H1 (cell line): ENCODE measurements at regions not wholly inside any gene's neighbourhood (a gene's known extent, or its start where the extent isn't known, plus 50 kb on each side); places are given as distances from the start of the nearest gene placed in this dataset.
"Not testable (repeated sequence)": the region's sequence is repeated elsewhere in the genome, so short reads cannot be mapped to it uniquely, and the experiment has no call there.

Experiments used
- CTCF ChIA-PET: fragments of 300-600 bp; sonication (Branson Sonifier 250); formaldehyde crosslinking; loops from one replicate; lab custom pipeline; 2021; ENCODE audit not compliant: partially characterized antibody; lab: Charles Lee
- POLR2A ChIA-PET: fragments of 300-600 bp; sonication (Branson Sonifier 250); formaldehyde crosslinking; loops from one replicate; lab custom pipeline; 2021; ENCODE audit warnings: inconsistent platforms; ENCODE audit not compliant: partially characterized antibody; lab: Charles Lee
- DNase-seq, 2 experiments: peaks; one replicate each; pipeline versions ENCODE4 v3.0.0 to v3.0.0-alpha.2; 2010 to 2022; ENCODE audit warnings: low spot score in 2 of 2, low read depth in 1 of 2, mixed read lengths in 1 of 2
- FAIRE-seq: peaks from 2 replicates; lab custom pipeline; 2011; peaks lifted over from hg19 to GRCh38; lab: Jason Lieb, UNC
- H2AFZ ChIP-seq: 2 replicates; pipeline ENCODE4 v1.8.1; 2012; ENCODE audit warnings: low read length, inconsistent platforms
- H2AK5ac ChIP-seq: 2 replicates; pipeline ENCODE4 v1.6.1; 2013; ENCODE audit warnings: low read depth, low read length
- H2BK120ac ChIP-seq: replicated peaks from 2 replicates; pipeline ENCODE3; 2013; ENCODE audit warnings: low read depth, low read length, inconsistent platforms
- H2BK12ac ChIP-seq: 2 replicates; pipeline ENCODE4 v1.6.1; 2013; ENCODE audit warnings: low read depth, low read length
- H2BK15ac ChIP-seq: 2 replicates; pipeline ENCODE4 v1.6.1; 2013; ENCODE audit warnings: low read length
- H2BK20ac ChIP-seq: 2 replicates; pipeline ENCODE4 v1.6.1; 2013; ENCODE audit warnings: low read length
- H2BK5ac ChIP-seq: 2 replicates; pipeline ENCODE4 v1.6.1; 2013; ENCODE audit warnings: low read depth, low read length
- H3K14ac ChIP-seq: 2 replicates; pipeline ENCODE4 v1.6.1; 2013; ENCODE audit warnings: inconsistent platforms; ENCODE audit not compliant: insufficient read length
- H3K18ac ChIP-seq: 2 replicates; pipeline ENCODE4 v1.6.1; 2013; ENCODE audit warnings: low read length; ENCODE audit errors: extremely low read depth
- H3K23ac ChIP-seq: 2 replicates; pipeline ENCODE4 v1.6.1; 2013; ENCODE audit warnings: inconsistent platforms; ENCODE audit not compliant: insufficient read length
- H3K23me2 ChIP-seq: 2 replicates; pipeline ENCODE4 v1.6.1; 2013; ENCODE audit warnings: low read depth, low read length
- H3K27ac ChIP-seq: 2 replicates; pipeline ENCODE4 v1.6.1; 2011; ENCODE audit warnings: low read depth, low read length, inconsistent platforms
- H3K27me3 ChIP-seq, 4 experiments: replicated peaks in 1 of 4; 1 replicate in 1 of 4; 2 replicates in 3 of 4; pipeline versions ENCODE4 v1.6.1 to v1.8.1; 2011 to 2013; ENCODE audit warnings: low read length in 3 of 4, mild to moderate bottlenecking in 3 of 4, inconsistent platforms in 2 of 4, mixed read lengths in 2 of 4, moderate library complexity in 1 of 4; ENCODE audit not compliant: control insufficient read depth in 3 of 4, insufficient read depth in 3 of 4; ENCODE audit errors: extremely low read depth in 1 of 4
- H3K36me3 ChIP-seq, 4 experiments: 2 replicates each; pipeline versions ENCODE4 v1.6.1 to v1.8.1; 2011 to 2013; ENCODE audit warnings: mild to moderate bottlenecking in 4 of 4, low read length in 3 of 4, moderate library complexity in 2 of 4, control low read depth in 1 of 4, inconsistent platforms in 1 of 4; ENCODE audit not compliant: insufficient read depth in 4 of 4, control insufficient read depth in 2 of 4
- H3K4ac ChIP-seq: replicated peaks from 2 replicates; pipeline ENCODE3; 2013; ENCODE audit warnings: low read length, low read depth, mixed read lengths, inconsistent platforms; ENCODE audit not compliant: insufficient read length
- H3K4me1 ChIP-seq, 4 experiments: replicated peaks in 1 of 4; 1 replicate in 1 of 4; 2 replicates in 3 of 4; pipeline versions ENCODE4 v1.6.1 to v1.8.1; 2011 to 2013; ENCODE audit warnings: low read length in 3 of 4, inconsistent platforms in 2 of 4, mixed read lengths in 1 of 4; ENCODE audit not compliant: insufficient read depth in 4 of 4, control insufficient read depth in 3 of 4
- H3K4me2 ChIP-seq, 2 experiments: 2 replicates each; pipeline versions ENCODE4 v1.6.1 to v1.8.1; 2011 to 2013; ENCODE audit warnings: low read depth in 2 of 2, low read length in 2 of 2, control low read depth in 1 of 2, inconsistent platforms in 1 of 2, mild to moderate bottlenecking in 1 of 2; ENCODE audit not compliant: insufficient read depth in 1 of 2
- H3K4me3 ChIP-seq, 4 experiments: fragments of 200-600, 300-600 bp in 1 of 4; sonication (generic), shearing (Covaris generic), sonication (Bioruptor Twin) in 1 of 4; 2 replicates each; pipeline versions ENCODE4 v1.5.1 to v1.8.1; 2011 to 2016; ENCODE audit warnings: low read length in 4 of 4, low read depth in 3 of 4, control low read depth in 2 of 4, inconsistent platforms in 2 of 4, mild to moderate bottlenecking in 2 of 4, mixed read lengths in 1 of 4, moderate library complexity in 1 of 4; ENCODE audit not compliant: insufficient read depth in 2 of 4; ENCODE audit errors: extremely low read depth in 1 of 4
- H3K56ac ChIP-seq: replicated peaks from 2 replicates; pipeline ENCODE3; 2013; ENCODE audit warnings: low read depth, mild to moderate bottlenecking, mixed read lengths, low read length, inconsistent platforms; ENCODE audit not compliant: insufficient read length
- H3K79me1 ChIP-seq: 2 replicates; pipeline ENCODE4 v1.6.1; 2013; ENCODE audit warnings: low read depth, low read length, control low read depth
- H3K79me2 ChIP-seq, 2 experiments: 2 replicates each; pipeline versions ENCODE4 v1.6.1 to v1.8.1; 2012 to 2013; ENCODE audit warnings: low read length in 2 of 2, mild to moderate bottlenecking in 2 of 2, inconsistent platforms in 1 of 2; ENCODE audit not compliant: insufficient read depth in 2 of 2, control insufficient read depth in 1 of 2
- H3K9ac ChIP-seq, 4 experiments: replicated peaks in 1 of 4; 1 replicate in 1 of 4; 2 replicates in 3 of 4; pipeline versions ENCODE4 v1.6.1 to v1.8.1; 2011 to 2013; ENCODE audit warnings: low read depth in 3 of 4, low read length in 3 of 4, control low read depth in 2 of 4, mild to moderate bottlenecking in 2 of 4, moderate library complexity in 2 of 4, inconsistent platforms in 1 of 4; ENCODE audit errors: extremely low read depth in 1 of 4
- H3K9me3 ChIP-seq, 2 experiments: 2 replicates each; pipeline versions ENCODE4 v1.6.1 to v1.8.1; 2012 to 2013; ENCODE audit warnings: mild to moderate bottlenecking in 2 of 2, moderate library complexity in 2 of 2, control low read depth in 1 of 2, inconsistent platforms in 1 of 2, low read depth in 1 of 2, low read length in 1 of 2, mixed read lengths in 1 of 2; ENCODE audit not compliant: insufficient read depth in 2 of 2
- H4K20me1 ChIP-seq, 2 experiments: replicated peaks in 1 of 2; 2 replicates each; pipeline versions ENCODE3 to v1.8.1; 2011 to 2013; ENCODE audit warnings: inconsistent platforms in 2 of 2, low read length in 2 of 2, mild to moderate bottlenecking in 1 of 2; ENCODE audit not compliant: insufficient read depth in 2 of 2, control insufficient read depth in 1 of 2
- H4K5ac ChIP-seq: 2 replicates; pipeline ENCODE4 v1.6.1; 2013; ENCODE audit warnings: low read length, low read depth, mixed read lengths, inconsistent platforms; ENCODE audit not compliant: insufficient read length
- H4K8ac ChIP-seq: 2 replicates; pipeline ENCODE4 v1.8.0; 2013; ENCODE audit warnings: mild to moderate bottlenecking, moderate library complexity, low read length, inconsistent platforms; ENCODE audit not compliant: insufficient read depth; ENCODE audit errors: extremely low read depth
- H4K91ac ChIP-seq: replicated peaks from 2 replicates; pipeline ENCODE3; 2013; ENCODE audit warnings: low read length, mixed read lengths, inconsistent platforms; ENCODE audit not compliant: insufficient read length
- WGBS, 2 experiments: shearing (Covaris generic) in 1 of 2; methylation state at CpG; one replicate each; pipeline versions ENCODE4 v1.1.6 to v1.1.7; 2013 to 2015; ENCODE audit warnings: low lambda C conversion rate in 2 of 2, mixed read lengths in 2 of 2, inconsistent platforms in 1 of 2, low coverage in 1 of 2, missing lambda C conversion rate in 1 of 2; ENCODE audit not compliant: insufficient replicate concordance in 2 of 2, insufficient coverage in 1 of 2, insufficient read length in 1 of 2; ENCODE audit errors: extremely low coverage in 1 of 2, missing lambda C conversion rate in 1 of 2; 5-methylcytosine and 5-hydroxymethylcytosine counted together

DNA sequence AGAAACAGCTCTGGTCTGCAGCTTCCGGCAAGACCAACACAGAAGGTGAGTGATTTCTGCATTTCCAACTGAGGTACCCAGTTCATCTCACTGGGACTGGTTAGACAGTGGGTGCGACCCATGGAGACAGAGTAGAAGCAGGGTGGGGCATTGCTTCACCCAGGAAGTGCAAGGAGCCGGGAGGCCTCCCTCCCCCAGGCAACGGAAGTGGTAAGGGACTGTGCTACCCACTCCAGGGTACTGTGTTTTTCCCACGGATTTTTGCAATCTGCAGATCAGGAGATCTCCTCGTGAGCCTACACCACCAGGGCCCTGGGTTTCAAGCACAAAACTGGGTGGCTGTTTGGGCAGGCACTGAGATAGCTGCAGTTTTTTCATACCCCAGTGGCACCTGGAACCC lies 929.9 kb downstream of the SLITRK1 start:
- H2BK20ac ChIP-seq = not testable (repeated sequence)

More for the DNA sequence above, 929.9 kb downstream of the SLITRK1 start:
- H3K9me3 ChIP-seq, H2AK5ac ChIP-seq, H2BK120ac ChIP-seq, H2BK5ac ChIP-seq, DNase-seq, H4K91ac ChIP-seq, H3K36me3 ChIP-seq, H3K79me2 ChIP-seq, H3K27me3 ChIP-seq, H3K23me2 ChIP-seq, FAIRE-seq, POLR2A ChIA-PET, H4K20me1 ChIP-seq, H3K4me3 ChIP-seq, H3K4me2 ChIP-seq, H3K56ac ChIP-seq, H3K27ac ChIP-seq, H3K79me1 ChIP-seq, H3K9ac ChIP-seq, H4K5ac ChIP-seq, H3K4me1 ChIP-seq, H3K23ac ChIP-seq, H3K4ac ChIP-seq, H2BK15ac ChIP-seq, H2BK12ac ChIP-seq, H3K14ac ChIP-seq, H4K8ac ChIP-seq, H2AFZ ChIP-seq, H3K18ac ChIP-seq: not testable (repeated sequence)
- CTCF ChIA-PET = interaction anchor here (1.5 kb wide), 1 partner anchor 17 kb away, joined by 3 read pairs; no protein-coding TSS in a partner anchor
- WGBS, 2 experiments = 88% methylated on average over 6 of the region's 6 CpGs; no CpG with 5 or more reads in 1 of the 2 experiments
